ENCODE measurements at regions not wholly inside any gene's neighbourhood (a gene's known extent, or its start where the extent isn't known, plus 50 kb on each side); places are given as distances from the start of the nearest gene placed in this dataset.
A peak's percentile ranks its signal among the peaks of the same experiment; 100 is the strongest.

GRCh38 chr1:10951961-10952360 is 60.5 kb upstream of the TARDBP start:
- Histone ChIP-seq H3K36me3 (no peaks in the 10 kb centered on the region), H3K27me3 (no peaks in the 10 kb centered on the region), H3K4me3 (no peak overlapping the region), H3K9me3 (peaks cover 0 to 11% (median 5%) of the 10 kb centered on the region in 4 donors), H3K4me1 (peaks cover 0 to 6% (median 0%) of the 10 kb centered on the region in 4 donors), H3K27ac (no peak overlapping the region)
- no peak for DNase-seq
- intact Hi-C loops (cut with DNase I; ENCODE audit: low total_unique reads), result no loop called here
- WGBS, 5 donors, result 52 to 68% (median 59%) methylated on average over 4 of the region's 4 CpGs
- TF ChIP-seq EP300 (IDR thresholded peaks at IDR 0.05) (no peak), CTCF (IDR thresholded peaks at IDR 0.05) (no peak), POLR2AphosphoS5 (IDR thresholded peaks at IDR 0.05) (no peak), POLR2A (IDR thresholded peaks at IDR 0.05) (no peak)

GRCh38 chr1:10953505-10954193 is 58.8 kb upstream of the TARDBP start:
- WGBS, 5 donors, result 95 to 96% (median 96%) methylated on average over 12 of the region's 12 CpGs
- no peak for DNase-seq
- intact Hi-C loops (cut with DNase I; ENCODE audit: low total_unique reads), result no loop called here
- H3K27me3 ChIP-seq, result no peaks in the 10 kb centered on the region
- no peaks in the 10 kb centered on the region for H3K36me3 ChIP-seq
- H3K27ac ChIP-seq, result no peak overlapping the region
- TF ChIP-seq EP300 (IDR thresholded peaks at IDR 0.05), result no peak
- TF ChIP-seq POLR2A (IDR thresholded peaks at IDR 0.05), result no peak
- TF ChIP-seq CTCF (IDR thresholded peaks at IDR 0.05), result no peak
- TF ChIP-seq POLR2AphosphoS5 (IDR thresholded peaks at IDR 0.05), result no peak
- H3K4me1 ChIP-seq, result peaks cover 0 to 6% (median 0%) of the 10 kb centered on the region in 4 donors
- H3K4me3 ChIP-seq, result no peak overlapping the region
- H3K9me3 ChIP-seq, result peaks cover 0 to 11% (median 5%) of the 10 kb centered on the region in 4 donors

DNA sequence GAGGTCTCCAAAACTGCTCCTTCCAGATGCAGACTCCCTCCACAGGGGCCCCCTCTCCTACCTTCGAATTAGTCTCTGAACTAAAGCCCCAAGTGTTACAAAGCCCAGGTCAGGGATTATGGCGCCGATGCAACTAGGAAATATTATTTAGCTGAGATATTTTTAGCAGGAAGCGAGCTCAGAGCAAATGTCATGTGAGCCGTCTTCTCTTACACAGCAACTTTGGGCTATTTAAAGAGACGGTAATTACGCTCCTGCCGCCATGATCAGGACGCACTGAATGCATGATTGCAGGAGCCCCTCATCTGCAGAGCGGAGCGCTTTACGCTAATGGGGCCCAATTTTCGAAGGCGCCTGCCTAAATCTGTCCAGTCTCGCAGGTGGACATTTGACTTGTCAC is 55.3 kb upstream of the TARDBP start:
- Histone ChIP-seq H3K27me3 (no peaks in the 10 kb centered on the region), H3K9me3 (peaks cover 0 to 11% (median 5%) of the 10 kb centered on the region in 4 donors), H3K4me3 (no peak overlapping the region), H3K27ac (no peak overlapping the region), H3K36me3 (no peaks in the 10 kb centered on the region), H3K4me1 (peaks cover 0 to 11% (median 10%) of the 10 kb centered on the region in 4 donors)
- WGBS, 5 donors, result 54 to 82% (median 78%) methylated on average over 8 to 15 of the region's 15 CpGs
- TF ChIP-seq CTCF (IDR thresholded peaks at IDR 0.05) (no peak), POLR2AphosphoS5 (IDR thresholded peaks at IDR 0.05) (no peak), POLR2A (IDR thresholded peaks at IDR 0.05) (no peak), EP300 (IDR thresholded peaks at IDR 0.05) (no peak)
- intact Hi-C loops (cut with DNase I; ENCODE audit: low total_unique reads), result no loop called here
- DNase-seq, result no peak

DNA sequence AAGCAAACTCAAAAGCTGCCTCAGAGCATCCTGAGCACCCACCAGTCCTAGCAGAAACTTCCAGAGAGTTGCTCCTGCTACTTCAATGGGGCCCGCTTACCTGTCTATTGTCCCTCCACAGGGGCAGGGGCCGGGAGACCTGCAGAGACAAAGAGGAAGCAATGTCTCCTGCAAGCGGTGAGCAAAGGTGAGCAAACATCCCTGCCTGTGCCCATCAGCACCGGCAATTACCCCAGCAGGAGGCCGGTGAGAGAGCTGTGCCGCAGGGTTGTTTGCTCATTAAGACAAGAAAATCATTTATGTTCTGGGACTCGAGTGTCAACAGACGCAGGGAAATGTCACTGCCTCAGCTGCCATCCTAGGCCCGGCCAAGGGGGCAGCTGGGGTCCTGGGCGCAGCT is 53.8 kb upstream of the TARDBP start:
- Histone ChIP-seq H3K4me1 (peaks cover 0 to 18% (median 16%) of the 10 kb centered on the region in 4 donors), H3K4me3 (no peak overlapping the region), H3K9me3 (peaks cover 0 to 6% (median 3%) of the 10 kb centered on the region in 4 donors), H3K27me3 (no peaks in the 10 kb centered on the region), H3K36me3 (no peaks in the 10 kb centered on the region), H3K27ac (no peak overlapping the region)
- intact Hi-C loops (cut with DNase I; ENCODE audit: low total_unique reads), result no loop called here
- TF ChIP-seq CTCF (IDR thresholded peaks at IDR 0.05) (no peak), POLR2A (IDR thresholded peaks at IDR 0.05) (no peak), POLR2AphosphoS5 (IDR thresholded peaks at IDR 0.05) (no peak), EP300 (IDR thresholded peaks at IDR 0.05) (no peak)
- WGBS, 5 donors, result 66 to 76% (median 67%) methylated on average over 10 of the region's 10 CpGs
- peak in 1 of 2 donors; percentile 43 for DNase-seq
